SK-N-SH (cell line): ENCODE measurements at regions not wholly inside any gene's neighbourhood (a gene's known extent, or its start where the extent isn't known, plus 50 kb on each side); places are given as distances from the start of the nearest gene placed in this dataset.

ENCODE experiments used
- CTCF ChIP-seq: fragments of 200-600 bp; sonication (generic); IDR thresholded peaks from 2 replicates; pipeline ENCODE4 v1.6.1; 2017; ENCODE audit warnings: antibody characterized with exemption, mild to moderate bottlenecking, moderate library complexity
- EP300 ChIP-seq, 2 experiments: IDR thresholded peaks; 2 replicates each; pipeline versions ENCODE4 v1.4.0 to v1.6.1; 2012; ENCODE audit warnings: borderline replicate concordance in 1 of 2, low read depth in 1 of 2, low read length in 1 of 2
- EZH2phosphoT487 ChIP-seq: fragments of 200-600 bp; sonication (generic); IDR thresholded peaks from 2 replicates; pipeline ENCODE4 v1.6.1; 2017; ENCODE audit warnings: low read depth, mixed run types, mild to moderate bottlenecking, antibody characterized with exemption, moderate library complexity, borderline replicate concordance
- IRF3 ChIP-seq: fragments of 150-350 bp; IDR thresholded peaks from 2 replicates; pipeline ENCODE4 v1.6.1; 2016; ENCODE audit warnings: mild to moderate bottlenecking, low read depth, low read length
- MAX ChIP-seq: IDR thresholded peaks from 2 replicates; pipeline ENCODE4 v1.4.0; 2012; ENCODE audit warnings: low read depth
- POLR2AphosphoS5 ChIP-seq: IDR thresholded peaks from 2 replicates; pipeline ENCODE4 v1.6.1; 2012; ENCODE audit warnings: low read depth, low read length
- RAD21 ChIP-seq: IDR thresholded peaks from 2 replicates; pipeline ENCODE4 v1.6.1; 2012; ENCODE audit warnings: mild to moderate bottlenecking, low read length
- REST ChIP-seq: IDR thresholded peaks from 2 replicates; pipeline ENCODE4 v1.6.1; 2012; ENCODE audit warnings: mild to moderate bottlenecking, low read depth, low read length, moderate library complexity
- RFX5 ChIP-seq: IDR thresholded peaks from 2 replicates; pipeline ENCODE4 v1.6.1; 2012; ENCODE audit warnings: mild to moderate bottlenecking, improper control_type of control experiment, low read length
- SIN3A ChIP-seq: IDR thresholded peaks from 2 replicates; pipeline ENCODE4 v1.6.1; 2012; ENCODE audit warnings: low read depth, mild to moderate bottlenecking, low read length, moderate library complexity, borderline replicate concordance
- TCF12 ChIP-seq: IDR thresholded peaks from 2 replicates; pipeline ENCODE4 v1.4.0; 2012

- peak; percentile 79 for TF ChIP-seq CTCF
- TF ChIP-seq POLR2AphosphoS5: no peak
- no peak for TF ChIP-seq EP300 (IDR thresholded peaks at IDR 0.05; ENCODE audit: borderline replicate concordance in 1 of 2, low read depth in 1 of 2, low read length in 1 of 2)
- peak; percentile 81 for TF ChIP-seq RAD21
- TF ChIP-seq IRF3: no peak
- no peak for TF ChIP-seq EZH2phosphoT487
- no peak for TF ChIP-seq TCF12
- no peak for TF ChIP-seq RFX5
- TF ChIP-seq SIN3A: no peak
- no peak for TF ChIP-seq REST
- TF ChIP-seq MAX: no peak
Observed at GRCh38 chr10:60444494-60445064, 54.9 kb upstream of the ANK3 start.
